ENCODE measurements at regions not wholly inside any gene's neighbourhood (a gene's known extent, or its start where the extent isn't known, plus 50 kb on each side); places are given as distances from the start of the nearest gene placed in this dataset.

DNA sequence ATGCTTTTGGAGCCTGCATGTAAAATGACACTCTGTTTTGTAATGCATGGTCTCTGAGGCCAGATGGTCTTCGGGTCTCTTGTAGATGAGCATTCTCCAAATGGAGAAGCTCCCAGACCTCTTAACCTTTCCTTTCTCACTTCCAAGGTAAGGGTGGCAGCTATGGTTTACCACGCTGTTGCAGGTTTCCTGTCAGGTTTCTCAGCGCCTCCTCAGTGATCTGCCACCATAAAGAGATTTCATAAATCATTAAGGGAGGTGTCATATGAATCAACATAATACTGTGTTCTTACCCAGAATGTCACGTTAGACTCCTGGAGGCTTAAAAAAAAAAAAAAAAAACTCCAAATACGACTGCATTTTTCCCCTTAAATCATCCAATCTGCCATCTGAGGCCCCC is 787.4 kb upstream of the EEF2KMT start:
- no peak for TF ChIP-seq ARNTL (CRISPR knock-in tag; IDR thresholded peaks at IDR 0.05; ENCODE audit: borderline replicate concordance, low read depth)
- TF ChIP-seq OSR1 (CRISPR knock-in tag; IDR thresholded peaks at IDR 0.05), result no peak
- no peak for TF ChIP-seq RARB (CRISPR knock-in tag; IDR thresholded peaks at IDR 0.05)
- TF ChIP-seq, protein P1, sequence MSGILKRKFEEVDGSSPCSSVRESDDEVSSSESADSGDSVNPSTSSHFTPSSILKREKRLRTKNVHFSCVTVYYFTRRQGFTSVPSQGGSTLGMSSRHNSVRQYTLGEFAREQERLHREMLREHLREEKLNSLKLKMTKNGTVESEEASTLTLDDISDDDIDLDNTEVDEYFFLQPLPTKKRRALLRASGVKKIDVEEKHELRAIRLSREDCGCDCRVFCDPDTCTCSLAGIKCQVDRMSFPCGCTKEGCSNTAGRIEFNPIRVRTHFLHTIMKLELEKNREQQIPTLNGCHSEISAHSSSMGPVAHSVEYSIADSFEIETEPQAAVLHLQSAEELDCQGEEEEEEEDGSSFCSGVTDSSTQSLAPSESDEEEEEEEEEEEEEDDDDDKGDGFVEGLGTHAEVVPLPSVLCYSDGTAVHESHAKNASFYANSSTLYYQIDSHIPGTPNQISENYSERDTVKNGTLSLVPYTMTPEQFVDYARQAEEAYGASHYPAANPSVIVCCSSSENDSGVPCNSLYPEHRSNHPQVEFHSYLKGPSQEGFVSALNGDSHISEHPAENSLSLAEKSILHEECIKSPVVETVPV (CRISPR knock-in tag; IDR thresholded peaks at IDR 0.05), result no peak
- TF ChIP-seq TCF4 (CRISPR knock-in tag; IDR thresholded peaks at IDR 0.05; ENCODE audit: borderline replicate concordance), result no peak
- TF ChIP-seq BACH2 (CRISPR knock-in tag; IDR thresholded peaks at IDR 0.05; ENCODE audit: borderline replicate concordance), result no peak
- ATAC-seq, result no peak

DNA sequence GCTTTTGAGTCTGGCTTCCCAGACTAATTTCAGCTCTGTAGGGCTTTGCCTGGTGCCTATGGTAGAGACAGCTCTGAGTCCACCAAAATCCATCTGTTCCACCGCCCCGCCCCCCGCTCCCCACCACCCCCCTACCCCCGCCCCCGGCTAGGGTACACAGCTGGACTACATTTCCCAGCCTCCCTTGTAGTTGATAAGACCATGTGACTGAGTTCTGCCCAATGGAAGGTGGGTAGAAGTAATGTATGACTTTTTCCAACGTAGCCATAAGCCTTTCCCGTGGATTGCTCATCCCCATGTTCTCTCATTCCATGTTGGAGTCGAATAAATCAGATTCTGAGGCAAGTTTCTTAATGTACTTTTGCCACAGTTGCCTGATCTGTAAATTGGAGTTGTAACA is 786.7 kb upstream of the EEF2KMT start:
- no peak for TF ChIP-seq ARNTL (CRISPR knock-in tag; IDR thresholded peaks at IDR 0.05; ENCODE audit: borderline replicate concordance, low read depth)
- no peak for TF ChIP-seq ZNF70 (CRISPR knock-in tag; IDR thresholded peaks at IDR 0.05)
- TF ChIP-seq, protein P2, sequence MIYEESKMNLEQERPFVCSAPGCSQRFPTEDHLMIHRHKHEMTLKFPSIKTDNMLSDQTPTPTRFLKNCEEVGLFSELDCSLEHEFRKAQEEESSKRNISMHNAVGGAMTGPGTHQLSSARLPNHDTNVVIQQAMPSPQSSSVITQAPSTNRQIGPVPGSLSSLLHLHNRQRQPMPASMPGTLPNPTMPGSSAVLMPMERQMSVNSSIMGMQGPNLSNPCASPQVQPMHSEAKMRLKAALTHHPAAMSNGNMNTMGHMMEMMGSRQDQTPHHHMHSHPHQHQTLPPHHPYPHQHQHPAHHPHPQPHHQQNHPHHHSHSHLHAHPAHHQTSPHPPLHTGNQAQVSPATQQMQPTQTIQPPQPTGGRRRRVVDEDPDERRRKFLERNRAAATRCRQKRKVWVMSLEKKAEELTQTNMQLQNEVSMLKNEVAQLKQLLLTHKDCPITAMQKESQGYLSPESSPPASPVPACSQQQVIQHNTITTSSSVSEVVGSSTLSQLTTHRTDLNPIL (CRISPR knock-in tag; IDR thresholded peaks at IDR 0.05; ENCODE audit: low read depth), result no peak
- no peak for TF ChIP-seq ISL1 (CRISPR knock-in tag; IDR thresholded peaks at IDR 0.05)
- no peak for TF ChIP-seq OSR1 (CRISPR knock-in tag; IDR thresholded peaks at IDR 0.05)
- no peak for TF ChIP-seq ZNF565 (CRISPR knock-in tag; conservative IDR thresholded peaks at IDR 0.05; ENCODE audit: low read depth)
- TF ChIP-seq, protein P3, sequence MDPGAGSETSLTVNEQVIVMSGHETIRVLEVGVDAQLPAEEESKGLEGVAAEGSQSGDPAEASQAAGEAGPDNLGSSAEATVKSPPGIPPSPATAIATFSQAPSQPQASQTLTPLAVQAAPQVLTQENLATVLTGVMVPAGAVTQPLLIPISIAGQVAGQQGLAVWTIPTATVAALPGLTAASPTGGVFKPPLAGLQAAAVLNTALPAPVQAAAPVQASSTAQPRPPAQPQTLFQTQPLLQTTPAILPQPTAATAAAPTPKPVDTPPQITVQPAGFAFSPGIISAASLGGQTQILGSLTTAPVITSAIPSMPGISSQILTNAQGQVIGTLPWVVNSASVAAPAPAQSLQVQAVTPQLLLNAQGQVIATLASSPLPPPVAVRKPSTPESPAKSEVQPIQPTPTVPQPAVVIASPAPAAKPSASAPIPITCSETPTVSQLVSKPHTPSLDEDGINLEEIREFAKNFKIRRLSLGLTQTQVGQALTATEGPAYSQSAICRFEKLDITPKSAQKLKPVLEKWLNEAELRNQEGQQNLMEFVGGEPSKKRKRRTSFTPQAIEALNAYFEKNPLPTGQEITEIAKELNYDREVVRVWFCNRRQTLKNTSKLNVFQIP (CRISPR knock-in tag; IDR thresholded peaks at IDR 0.05; ENCODE audit: borderline replicate concordance, low read depth), result no peak
- TF ChIP-seq, protein P1 (CRISPR knock-in tag; IDR thresholded peaks at IDR 0.05), result no peak
- no peak for TF ChIP-seq TCF4 (CRISPR knock-in tag; IDR thresholded peaks at IDR 0.05; ENCODE audit: borderline replicate concordance)
- TF ChIP-seq GLIS3 (CRISPR knock-in tag; IDR thresholded peaks at IDR 0.05), result no peak
- TF ChIP-seq, protein P4, sequence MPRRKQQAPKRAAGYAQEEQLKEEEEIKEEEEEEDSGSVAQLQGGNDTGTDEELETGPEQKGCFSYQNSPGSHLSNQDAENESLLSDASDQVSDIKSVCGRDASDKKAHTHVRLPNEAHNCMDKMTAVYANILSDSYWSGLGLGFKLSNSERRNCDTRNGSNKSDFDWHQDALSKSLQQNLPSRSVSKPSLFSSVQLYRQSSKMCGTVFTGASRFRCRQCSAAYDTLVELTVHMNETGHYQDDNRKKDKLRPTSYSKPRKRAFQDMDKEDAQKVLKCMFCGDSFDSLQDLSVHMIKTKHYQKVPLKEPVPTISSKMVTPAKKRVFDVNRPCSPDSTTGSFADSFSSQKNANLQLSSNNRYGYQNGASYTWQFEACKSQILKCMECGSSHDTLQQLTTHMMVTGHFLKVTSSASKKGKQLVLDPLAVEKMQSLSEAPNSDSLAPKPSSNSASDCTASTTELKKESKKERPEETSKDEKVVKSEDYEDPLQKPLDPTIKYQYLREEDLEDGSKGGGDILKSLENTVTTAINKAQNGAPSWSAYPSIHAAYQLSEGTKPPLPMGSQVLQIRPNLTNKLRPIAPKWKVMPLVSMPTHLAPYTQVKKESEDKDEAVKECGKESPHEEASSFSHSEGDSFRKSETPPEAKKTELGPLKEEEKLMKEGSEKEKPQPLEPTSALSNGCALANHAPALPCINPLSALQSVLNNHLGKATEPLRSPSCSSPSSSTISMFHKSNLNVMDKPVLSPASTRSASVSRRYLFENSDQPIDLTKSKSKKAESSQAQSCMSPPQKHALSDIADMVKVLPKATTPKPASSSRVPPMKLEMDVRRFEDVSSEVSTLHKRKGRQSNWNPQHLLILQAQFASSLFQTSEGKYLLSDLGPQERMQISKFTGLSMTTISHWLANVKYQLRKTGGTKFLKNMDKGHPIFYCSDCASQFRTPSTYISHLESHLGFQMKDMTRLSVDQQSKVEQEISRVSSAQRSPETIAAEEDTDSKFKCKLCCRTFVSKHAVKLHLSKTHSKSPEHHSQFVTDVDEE (CRISPR knock-in tag; IDR thresholded peaks at IDR 0.05), result no peak
- TF ChIP-seq ZC3H10 (CRISPR knock-in tag; IDR thresholded peaks at IDR 0.05), result no peak
- TF ChIP-seq, protein P5, sequence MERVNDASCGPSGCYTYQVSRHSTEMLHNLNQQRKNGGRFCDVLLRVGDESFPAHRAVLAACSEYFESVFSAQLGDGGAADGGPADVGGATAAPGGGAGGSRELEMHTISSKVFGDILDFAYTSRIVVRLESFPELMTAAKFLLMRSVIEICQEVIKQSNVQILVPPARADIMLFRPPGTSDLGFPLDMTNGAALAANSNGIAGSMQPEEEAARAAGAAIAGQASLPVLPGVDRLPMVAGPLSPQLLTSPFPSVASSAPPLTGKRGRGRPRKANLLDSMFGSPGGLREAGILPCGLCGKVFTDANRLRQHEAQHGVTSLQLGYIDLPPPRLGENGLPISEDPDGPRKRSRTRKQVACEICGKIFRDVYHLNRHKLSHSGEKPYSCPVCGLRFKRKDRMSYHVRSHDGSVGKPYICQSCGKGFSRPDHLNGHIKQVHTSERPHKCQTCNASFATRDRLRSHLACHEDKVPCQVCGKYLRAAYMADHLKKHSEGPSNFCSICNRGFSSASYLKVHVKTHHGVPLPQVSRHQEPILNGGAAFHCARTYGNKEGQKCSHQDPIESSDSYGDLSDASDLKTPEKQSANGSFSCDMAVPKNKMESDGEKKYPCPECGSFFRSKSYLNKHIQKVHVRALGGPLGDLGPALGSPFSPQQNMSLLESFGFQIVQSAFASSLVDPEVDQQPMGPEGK (CRISPR knock-in tag; IDR thresholded peaks at IDR 0.05; ENCODE audit: borderline replicate concordance), result no peak
- TF ChIP-seq PPARA (CRISPR knock-in tag; IDR thresholded peaks at IDR 0.05; ENCODE audit: borderline replicate concordance), result no peak
- no peak for TF ChIP-seq RARB (CRISPR knock-in tag; IDR thresholded peaks at IDR 0.05)
- no peak for TF ChIP-seq CSDC2 (CRISPR knock-in tag; IDR thresholded peaks at IDR 0.05)
- no peak for TF ChIP-seq ZFP3 (CRISPR knock-in tag; IDR thresholded peaks at IDR 0.05)
- TF ChIP-seq ZFP30 (CRISPR knock-in tag; IDR thresholded peaks at IDR 0.05), result no peak
- TF ChIP-seq TOX (CRISPR knock-in tag; IDR thresholded peaks at IDR 0.05; ENCODE audit: borderline replicate concordance), result no peak
- no peak for ATAC-seq

Data from SK-N-SH treated with all-trans-retinoic acid at 6 μM for 48 hours (cell line).